ENCODE measurements at regions not wholly inside any gene's neighbourhood (a gene's known extent, or its start where the extent isn't known, plus 50 kb on each side); places are given as distances from the start of the nearest gene placed in this dataset.

DNA sequence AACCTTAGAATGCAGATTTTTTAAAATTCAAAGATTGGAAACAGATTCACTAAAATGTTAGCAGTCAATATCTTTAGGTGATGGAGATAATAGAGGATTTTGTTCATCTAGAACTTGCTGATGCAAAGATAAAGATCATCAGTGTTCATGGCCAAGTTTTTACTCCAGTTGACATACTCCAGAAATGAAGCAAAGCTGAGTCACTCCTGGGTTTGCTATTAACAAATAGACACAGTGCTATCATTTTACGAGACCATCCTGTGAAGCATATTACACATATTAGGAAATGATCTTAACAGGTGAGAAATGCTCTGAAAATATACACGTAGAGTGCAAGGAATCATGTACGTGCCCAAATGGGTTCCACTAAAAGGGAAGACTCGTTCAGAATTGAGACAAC lies 170.6 kb upstream of the FAM9B start:
- H3K36me3 ChIP-seq (ENCODE audit: control insufficient read depth, insufficient read depth, low read length), result no peaks in the 10 kb centered on the region
- POLR2A ChIA-PET, result no interaction called here
- no TSS peak for BruUV-seq (replicated peaks)
- Mint-ChIP-seq H3K4me3 (ENCODE audit: unreplicated experiment) (no peak overlapping the region), H3K36me3 (ENCODE audit: insufficient read depth, unreplicated experiment) (no peaks in the 10 kb centered on the region), H3K27ac (ENCODE audit: unreplicated experiment) (no peak overlapping the region), H3K4me1 (ENCODE audit: low read depth, unreplicated experiment) (no peaks in the 10 kb centered on the region), H3K27me3 (ENCODE audit: insufficient read depth, unreplicated experiment) (no peaks in the 10 kb centered on the region), H3K9me3 (ENCODE audit: unreplicated experiment) (no peaks in the 10 kb centered on the region)
- DNase-seq, result no peak
- no peaks in the 10 kb centered on the region for H3K27me3 ChIP-seq (replicated peaks; ENCODE audit: control insufficient read depth, insufficient read depth, low read length)
- no peaks in the 10 kb centered on the region for H3K4me1 ChIP-seq
- no peaks in the 10 kb centered on the region for H3K9me3 ChIP-seq
- intact Hi-C loops (cut with micrococcal nuclease; ENCODE audit: unreplicated experiment), result no loop called here
- CTCF ChIA-PET, result no interaction called here
- TF ChIP-seq, protein P1, sequence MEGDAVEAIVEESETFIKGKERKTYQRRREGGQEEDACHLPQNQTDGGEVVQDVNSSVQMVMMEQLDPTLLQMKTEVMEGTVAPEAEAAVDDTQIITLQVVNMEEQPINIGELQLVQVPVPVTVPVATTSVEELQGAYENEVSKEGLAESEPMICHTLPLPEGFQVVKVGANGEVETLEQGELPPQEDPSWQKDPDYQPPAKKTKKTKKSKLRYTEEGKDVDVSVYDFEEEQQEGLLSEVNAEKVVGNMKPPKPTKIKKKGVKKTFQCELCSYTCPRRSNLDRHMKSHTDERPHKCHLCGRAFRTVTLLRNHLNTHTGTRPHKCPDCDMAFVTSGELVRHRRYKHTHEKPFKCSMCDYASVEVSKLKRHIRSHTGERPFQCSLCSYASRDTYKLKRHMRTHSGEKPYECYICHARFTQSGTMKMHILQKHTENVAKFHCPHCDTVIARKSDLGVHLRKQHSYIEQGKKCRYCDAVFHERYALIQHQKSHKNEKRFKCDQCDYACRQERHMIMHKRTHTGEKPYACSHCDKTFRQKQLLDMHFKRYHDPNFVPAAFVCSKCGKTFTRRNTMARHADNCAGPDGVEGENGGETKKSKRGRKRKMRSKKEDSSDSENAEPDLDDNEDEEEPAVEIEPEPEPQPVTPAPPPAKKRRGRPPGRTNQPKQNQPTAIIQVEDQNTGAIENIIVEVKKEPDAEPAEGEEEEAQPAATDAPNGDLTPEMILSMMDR (IDR thresholded peaks at IDR 0.05; ENCODE audit: insufficient read depth in 1 of 2, low read depth in 1 of 2, low read length in 1 of 2, severe bottlenecking in 1 of 2, unreplicated experiment in 1 of 2), result no peak
- no peak overlapping the region for H3K4me3 ChIP-seq (ENCODE audit: low read depth, low read length)

DNA sequence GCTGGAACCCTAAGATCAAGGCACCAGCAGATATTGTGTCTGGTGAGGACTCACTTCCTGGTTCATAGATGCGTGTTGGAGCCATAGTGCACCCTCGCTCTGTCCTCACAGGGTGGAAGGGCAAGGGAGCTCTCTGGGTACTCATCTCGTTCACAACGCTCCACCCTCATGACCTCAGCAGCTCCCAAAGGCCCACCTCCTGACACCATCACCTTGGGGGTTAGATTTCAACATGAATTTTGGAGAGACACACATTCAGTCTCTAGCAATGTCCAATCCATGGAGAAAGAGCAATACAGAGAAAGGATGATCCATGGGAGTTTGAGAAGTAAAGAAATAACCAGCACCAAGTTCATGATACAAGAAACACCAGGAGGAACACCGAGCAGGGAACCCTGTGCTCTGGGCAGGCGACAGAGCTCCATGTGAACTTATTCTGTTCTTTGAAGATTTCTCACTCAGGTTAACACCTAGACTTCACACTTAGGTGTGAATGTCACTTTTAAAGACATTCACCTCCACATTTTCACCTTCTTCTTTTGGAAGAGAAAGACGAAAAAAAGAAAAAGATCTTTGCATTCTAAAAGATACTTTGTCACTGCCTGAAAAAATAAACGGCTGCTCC lies 171.8 kb upstream of the FAM9B start:
- H3K4me1 Mint-ChIP-seq (ENCODE audit: low read depth, unreplicated experiment), result no peaks in the 10 kb centered on the region
- ChIA-PET CTCF (no interaction called here), POLR2A (no interaction called here)
- H3K4me3 ChIP-seq (ENCODE audit: low read depth, low read length), result no peak overlapping the region
- H3K9me3 Mint-ChIP-seq (ENCODE audit: unreplicated experiment), result no peaks in the 10 kb centered on the region
- intact Hi-C loops (cut with micrococcal nuclease; ENCODE audit: unreplicated experiment), result no loop called here
- DNase-seq, result no peak
- H3K36me3 ChIP-seq (ENCODE audit: control insufficient read depth, insufficient read depth, low read length), result no peaks in the 10 kb centered on the region
- H3K27me3 Mint-ChIP-seq (ENCODE audit: insufficient read depth, unreplicated experiment), result no peaks in the 10 kb centered on the region
- H3K27ac Mint-ChIP-seq (ENCODE audit: unreplicated experiment), result no peak overlapping the region
- BruUV-seq (replicated peaks), result no TSS peak
- H3K4me3 Mint-ChIP-seq (ENCODE audit: unreplicated experiment), result no peak overlapping the region
- H3K4me1 ChIP-seq, result no peaks in the 10 kb centered on the region
- no peaks in the 10 kb centered on the region for H3K36me3 Mint-ChIP-seq (ENCODE audit: insufficient read depth, unreplicated experiment)
- TF ChIP-seq, protein P1 (IDR thresholded peaks at IDR 0.05; ENCODE audit: insufficient read depth in 1 of 2, low read depth in 1 of 2, low read length in 1 of 2, severe bottlenecking in 1 of 2, unreplicated experiment in 1 of 2), result no peak
- no peaks in the 10 kb centered on the region for H3K9me3 ChIP-seq
- H3K27me3 ChIP-seq (replicated peaks; ENCODE audit: control insufficient read depth, insufficient read depth, low read length), result no peaks in the 10 kb centered on the region

DNA sequence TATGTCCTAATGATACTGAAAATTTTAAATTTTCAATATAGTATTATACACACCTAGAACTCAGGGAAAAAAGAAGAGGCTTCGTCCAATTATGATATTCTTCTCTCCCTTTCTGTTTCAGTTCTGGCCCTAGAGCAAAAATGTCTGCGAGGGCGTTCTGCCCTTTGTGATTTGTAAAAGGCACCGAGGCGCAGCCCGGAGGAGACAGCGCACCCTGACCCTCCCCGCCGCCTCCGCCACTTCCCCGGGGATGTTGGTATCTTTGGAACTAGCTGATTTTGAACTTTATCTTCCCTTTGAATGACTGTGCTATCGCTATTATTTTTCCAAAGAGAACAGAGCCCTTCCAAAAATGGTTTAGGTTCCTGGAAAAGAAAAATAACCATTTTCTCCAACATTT lies 173.2 kb upstream of the FAM9B start:
- ChIA-PET POLR2A (no interaction called here), CTCF (no interaction called here)
- Mint-ChIP-seq H3K36me3 (ENCODE audit: insufficient read depth, unreplicated experiment) (no peaks in the 10 kb centered on the region), H3K27ac (ENCODE audit: unreplicated experiment) (no peak overlapping the region), H3K4me1 (ENCODE audit: low read depth, unreplicated experiment) (no peaks in the 10 kb centered on the region), H3K9me3 (ENCODE audit: unreplicated experiment) (no peaks in the 10 kb centered on the region), H3K27me3 (ENCODE audit: insufficient read depth, unreplicated experiment) (no peaks in the 10 kb centered on the region), H3K4me3 (ENCODE audit: unreplicated experiment) (no peak overlapping the region)
- TF ChIP-seq, protein P1 (IDR thresholded peaks at IDR 0.05; ENCODE audit: insufficient read depth in 1 of 2, low read depth in 1 of 2, low read length in 1 of 2, severe bottlenecking in 1 of 2, unreplicated experiment in 1 of 2), result no peak
- intact Hi-C loops (cut with micrococcal nuclease; ENCODE audit: unreplicated experiment), result no loop called here
- H3K4me3 ChIP-seq (ENCODE audit: low read depth, low read length), result no peak overlapping the region
- BruUV-seq (replicated peaks), result no TSS peak
- H3K9me3 ChIP-seq, result no peaks in the 10 kb centered on the region
- H3K27me3 ChIP-seq (replicated peaks; ENCODE audit: control insufficient read depth, insufficient read depth, low read length), result no peaks in the 10 kb centered on the region
- no peaks in the 10 kb centered on the region for H3K4me1 ChIP-seq
- H3K36me3 ChIP-seq (ENCODE audit: control insufficient read depth, insufficient read depth, low read length), result no peaks in the 10 kb centered on the region
- no peak for DNase-seq

All from Caco-2 (cell line).